Peyer's patch (tissue), 4 donors: ENCODE measurements at regions not wholly inside any gene's neighbourhood (a gene's known extent, or its start where the extent isn't known, plus 50 kb on each side); places are given as distances from the start of the nearest gene placed in this dataset.
"Not testable (repeated sequence)": the region's sequence is repeated elsewhere in the genome, so short reads cannot be mapped to it uniquely, and the experiment has no call there.

Experiments used
- DNase-seq, 3 donors: peaks; one replicate each; pipeline ENCODE4 v3.0.0-alpha.2; 2017 to 2019
- H3K27ac ChIP-seq, 4 donors: fragments of 200-600 bp; sonication (generic); one replicate each; pipeline ENCODE4 v1.5.1; 2016 to 2019
- H3K27me3 ChIP-seq, 2 donors: fragments of 200-600 bp; sonication (generic); one replicate each; pipeline ENCODE4 v1.5.1; 2019
- H3K36me3 ChIP-seq, 3 donors: fragments of 200-600 bp; sonication (generic); one replicate each; pipeline ENCODE4 v1.5.1; 2016 to 2019
- H3K4me1 ChIP-seq, 4 donors: fragments of 200-600 bp; sonication (generic); one replicate each; pipeline ENCODE4 v1.5.1; 2016 to 2019
- H3K4me3 ChIP-seq, 4 donors: fragments of 200-600 bp; sonication (generic); 1 replicate in 3 of 4; 2 replicates in 1 of 4; pipeline ENCODE4 v1.5.1; 2016 to 2019; ENCODE audit warnings: mild to moderate bottlenecking in 1 of 4
- H3K9me3 ChIP-seq, 4 donors: fragments of 200-600 bp; sonication (generic); one replicate each; pipeline ENCODE4 v1.5.1; 2016 to 2019; ENCODE audit warnings: mild to moderate bottlenecking in 1 of 4
- CTCF ChIP-seq, 6 experiments: fragments of 450-650 bp in 4 of 6; fragments of 200-600 bp in 2 of 6; sonication (generic) in 1 of 6; IDR thresholded peaks; one replicate each; pipeline ENCODE4 v1.5.1; 2017 to 2019; ENCODE audit warnings: antibody characterized with exemption in 6 of 6, mild to moderate bottlenecking in 3 of 6, moderate library complexity in 1 of 6
- POLR2A ChIP-seq, 2 donors: fragments of 450-650 bp; IDR thresholded peaks; one replicate each; pipeline ENCODE4 v1.5.1; 2017; ENCODE audit warnings: antibody characterized with exemption in 2 of 2, mild to moderate bottlenecking in 2 of 2, moderate library complexity in 2 of 2

GRCh38 chr1:191438979-191439378 is 719.3 kb upstream of the RGS18 start:
- no peaks in the 10 kb centered on the region for H3K9me3 ChIP-seq
- TF ChIP-seq POLR2A (IDR thresholded peaks at IDR 0.05) (no peak), CTCF (IDR thresholded peaks at IDR 0.05) (no peak)
- no peaks in the 10 kb centered on the region for H3K36me3 ChIP-seq
- no peak for DNase-seq
- H3K4me3 ChIP-seq = no peak overlapping the region
- no peak overlapping the region for H3K27ac ChIP-seq
- no peaks in the 10 kb centered on the region for H3K4me1 ChIP-seq
- no peaks in the 10 kb centered on the region for H3K27me3 ChIP-seq

- H3K4me3 ChIP-seq, H3K27ac ChIP-seq, H3K27me3 ChIP-seq, DNase-seq, H3K36me3 ChIP-seq, H3K4me1 ChIP-seq, H3K9me3 ChIP-seq: not testable (repeated sequence)
Measured at GRCh38 chr1:191448279-191448678, 710.0 kb upstream of the RGS18 start.

- no peaks in the 10 kb centered on the region for H3K36me3 ChIP-seq
- H3K27ac ChIP-seq = no peak overlapping the region
- H3K4me3 ChIP-seq = no peak overlapping the region
- no peaks in the 10 kb centered on the region for H3K9me3 ChIP-seq
- no peaks in the 10 kb centered on the region for H3K4me1 ChIP-seq
- no peak for TF ChIP-seq CTCF (IDR thresholded peaks at IDR 0.05)
- TF ChIP-seq POLR2A (IDR thresholded peaks at IDR 0.05) = no peak
- no peaks in the 10 kb centered on the region for H3K27me3 ChIP-seq
- no peak for DNase-seq
Measured at GRCh38 chr1:191452586-191452985, 705.7 kb upstream of the RGS18 start.

DNA sequence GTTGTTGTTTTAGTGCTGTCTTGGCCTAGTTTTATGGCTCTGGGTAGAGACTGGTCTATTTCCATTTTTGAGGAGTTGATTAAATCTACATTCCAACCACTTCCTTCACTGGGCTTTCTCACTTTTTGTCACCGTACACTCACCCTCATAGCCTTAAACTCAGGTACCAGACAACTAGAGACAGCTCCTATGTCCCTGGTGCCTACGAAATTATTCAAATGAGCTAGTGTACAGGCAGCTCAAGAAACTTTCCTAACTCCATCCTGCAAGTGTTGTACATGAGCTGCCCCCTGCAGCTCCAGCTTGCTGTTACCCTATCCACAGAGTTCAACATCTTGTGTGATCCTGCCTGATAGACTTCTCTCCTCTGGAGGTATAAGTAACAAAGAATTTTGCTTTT is 704.8 kb upstream of the RGS18 start:
- Histone ChIP-seq H3K27ac (no peak overlapping the region), H3K27me3 (no peaks in the 10 kb centered on the region), H3K36me3 (no peaks in the 10 kb centered on the region), H3K9me3 (no peaks in the 10 kb centered on the region), H3K4me1 (no peaks in the 10 kb centered on the region), H3K4me3 (no peak overlapping the region)
- DNase-seq = no peak
- TF ChIP-seq POLR2A (IDR thresholded peaks at IDR 0.05) (no peak), CTCF (IDR thresholded peaks at IDR 0.05) (no peak)

- no peak overlapping the region for H3K4me3 ChIP-seq
- H3K27ac ChIP-seq = no peak overlapping the region
- H3K9me3 ChIP-seq = no peaks in the 10 kb centered on the region
- H3K4me1 ChIP-seq = no peaks in the 10 kb centered on the region
- DNase-seq = no peak
- H3K27me3 ChIP-seq = no peaks in the 10 kb centered on the region
- no peaks in the 10 kb centered on the region for H3K36me3 ChIP-seq
- TF ChIP-seq POLR2A (IDR thresholded peaks at IDR 0.05) = no peak
- TF ChIP-seq CTCF (IDR thresholded peaks at IDR 0.05) = no peak
Measured at GRCh38 chr1:191457889-191458288, 700.4 kb upstream of the RGS18 start.

DNA sequence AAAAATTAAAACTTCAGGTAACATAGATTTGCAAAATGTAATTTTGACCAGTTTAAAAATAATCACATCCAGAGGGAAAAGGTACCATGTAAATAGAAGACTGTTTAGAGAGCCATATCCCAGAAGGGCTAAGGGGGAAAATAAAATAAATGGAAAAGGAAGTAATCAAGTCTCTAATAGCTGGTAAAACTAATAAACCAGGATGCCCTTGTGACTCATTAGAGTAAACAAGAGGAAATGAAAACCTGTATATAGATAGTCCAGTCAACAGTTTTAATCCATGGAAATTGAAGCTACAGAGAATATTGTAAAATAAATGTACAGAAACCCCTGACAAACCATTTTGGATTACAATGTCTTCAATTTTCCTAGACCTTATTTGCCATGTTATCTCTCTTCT is 698.0 kb upstream of the RGS18 start:
- Histone ChIP-seq H3K9me3 (no peaks in the 10 kb centered on the region), H3K36me3 (no peaks in the 10 kb centered on the region), H3K4me3 (no peak overlapping the region), H3K27me3 (no peaks in the 10 kb centered on the region), H3K4me1 (no peaks in the 10 kb centered on the region), H3K27ac (no peak overlapping the region)
- DNase-seq = no peak
- TF ChIP-seq POLR2A (IDR thresholded peaks at IDR 0.05) (no peak), CTCF (IDR thresholded peaks at IDR 0.05) (no peak)
